K562 (cell line): ENCODE measurements at regions not wholly inside any gene's neighbourhood (a gene's known extent, or its start where the extent isn't known, plus 50 kb on each side); places are given as distances from the start of the nearest gene placed in this dataset.

Experiments used
- CTCF ChIP-seq, 3 experiments: IDR thresholded peaks in 2 of 3; conservative IDR thresholded peaks in 1 of 3; 2 replicates each; pipeline ENCODE4 v1.5.1; 2011 to 2012; ENCODE audit warnings: low read length in 3 of 3, mild to moderate bottlenecking in 3 of 3, control low read depth in 2 of 3, improper control_type of control experiment in 1 of 3, inconsistent platforms in 1 of 3, low read depth in 1 of 3, mixed read lengths in 1 of 3, moderate library complexity in 1 of 3; ENCODE audit not compliant: insufficient read depth in 2 of 3
- EHMT2 ChIP-seq: fragments of 450-650 bp; IDR thresholded peaks from 2 replicates; pipeline ENCODE4 v1.6.1; 2018; ENCODE audit warnings: antibody characterized with exemption
- POLR2AphosphoS5 ChIP-seq: IDR thresholded peaks from 2 replicates; pipeline ENCODE4 v1.6.1; 2011; ENCODE audit warnings: mild to moderate bottlenecking, low read depth, low read length, moderate library complexity; ENCODE audit not compliant: control insufficient read depth, insufficient read depth
- TBP ChIP-seq: optimal IDR thresholded peaks from 2 replicates; pipeline ENCODE3; 2011; ENCODE audit warnings: low read depth, low read length, improper control_type of control experiment
- TCF7 ChIP-seq: sonication (generic); IDR thresholded peaks from 2 replicates; pipeline ENCODE4 v1.6.1; 2016; ENCODE audit warnings: antibody characterized with exemption, borderline replicate concordance
- ZHX1 ChIP-seq: fragments of 150-350 bp; conservative IDR thresholded peaks from 2 replicates; pipeline ENCODE4 v1.6.1; 2014; ENCODE audit warnings: low read length
- ZNF347 ChIP-seq: fragments of 450-650 bp; formaldehyde crosslinking; IDR thresholded peaks from 2 replicates; pipeline ENCODE4 v1.4.0; 2020; ENCODE audit warnings: low read depth, mild to moderate bottlenecking, moderate library complexity

DNA sequence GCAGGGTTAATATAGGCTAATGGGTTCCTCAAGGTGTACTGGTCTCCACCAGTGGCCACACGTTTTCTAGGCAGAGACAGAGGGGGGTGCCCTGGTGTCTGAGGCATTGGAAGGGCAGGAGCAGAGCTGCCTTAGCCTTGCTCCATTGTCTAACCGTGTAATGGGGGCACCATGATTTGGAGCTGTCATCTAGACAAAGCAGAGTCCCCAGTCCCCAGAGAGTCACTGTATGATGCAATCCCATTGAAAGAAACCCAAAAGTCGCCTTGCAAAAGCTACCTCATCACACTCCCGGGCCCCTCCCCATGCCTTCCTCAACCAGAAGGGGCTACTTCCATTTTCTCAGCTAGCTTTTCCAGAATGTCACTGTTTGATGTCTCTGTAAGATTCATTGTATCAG is 487.1 kb downstream of the AACS start:
- TF ChIP-seq ZHX1: no peak
- no peak for TF ChIP-seq CTCF (IDR thresholded peaks at IDR 0.05 in 2 of 3, conservative IDR thresholded peaks at IDR 0.05 in 1 of 3; ENCODE audit: insufficient read depth in 2 of 3, low read depth in 1 of 3, low read length in 3 of 3)
- TF ChIP-seq ZNF347 (CRISPR knock-in tag): no peak
- TF ChIP-seq EHMT2: no peak
- no peak for TF ChIP-seq POLR2AphosphoS5
- TF ChIP-seq TCF7: no peak
- no peak for TF ChIP-seq TBP
